Stimulated activated CD4-positive, alpha-beta T cell treated with anti-CD3 and anti-CD28 coated beads, Interleukin-1b, Interleukin-23, amount 100 ng/mL, for 4 hours (primary cell): ENCODE measurements at regions not wholly inside any gene's neighbourhood (a gene's known extent, or its start where the extent isn't known, plus 50 kb on each side); places are given as distances from the start of the nearest gene placed in this dataset.

Experiments
- DNase-seq, 2 donors: peaks; one replicate each; pipeline ENCODE4 v3.0.0-alpha.2; 2020; ENCODE audit warnings: low read depth in 2 of 2

DNA sequence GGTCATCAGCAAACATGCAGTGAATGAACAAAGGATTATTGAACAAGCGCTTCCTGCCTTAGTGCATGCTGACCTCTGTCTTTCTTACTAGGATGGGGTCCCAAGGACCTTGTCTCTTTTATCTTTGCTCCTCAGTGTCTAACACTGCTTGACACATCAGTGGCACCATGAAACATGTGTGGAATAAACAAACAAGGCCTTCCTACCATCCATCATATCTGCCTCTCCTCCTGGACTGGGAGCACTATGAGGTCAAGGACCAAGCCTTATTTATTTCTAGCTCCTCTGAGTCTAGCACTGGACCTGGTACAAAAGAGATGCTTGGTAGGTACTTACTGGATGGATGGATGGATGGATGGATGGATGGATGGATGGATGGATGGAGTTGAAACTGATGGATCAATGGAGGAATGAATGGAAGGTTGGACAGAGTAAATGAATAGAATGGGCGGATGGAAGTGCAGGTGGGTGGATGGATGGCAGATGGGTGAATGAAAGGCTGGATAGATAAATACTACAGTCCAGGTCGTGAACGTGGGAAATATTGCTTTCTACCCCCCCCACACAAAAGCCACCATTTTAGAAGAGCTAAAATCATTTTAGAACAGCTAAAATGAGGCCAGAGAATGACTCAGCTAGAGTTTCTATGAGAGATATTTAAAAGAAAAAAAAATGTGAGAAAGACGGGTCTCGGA, 104.1 kb upstream of the PTPN1 start:
- no peak for DNase-seq

DNA sequence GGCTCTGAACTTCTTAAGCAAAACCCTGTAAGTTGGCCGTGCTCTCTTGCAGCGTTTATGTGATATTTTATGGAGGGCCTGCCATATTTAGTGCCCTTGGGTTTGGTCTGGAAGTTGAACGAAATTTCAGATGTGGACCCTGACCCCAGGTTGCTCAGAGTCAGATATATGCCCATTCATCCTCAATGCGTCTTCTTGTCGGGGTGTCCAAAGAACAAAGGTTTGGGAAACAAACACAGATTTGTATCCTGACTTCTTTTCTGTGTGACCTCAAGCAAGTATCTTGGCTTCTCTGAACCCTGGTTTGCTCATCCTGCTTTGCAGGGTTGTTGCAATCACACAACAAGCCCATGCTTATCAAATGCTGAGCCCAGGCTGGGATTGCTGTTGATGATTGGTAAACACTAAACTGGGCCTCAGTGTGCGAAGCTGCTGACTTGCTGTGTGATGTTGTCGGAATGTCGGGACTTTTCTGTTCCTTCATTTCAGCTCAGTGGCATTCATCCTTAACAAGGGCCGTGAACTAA, 103.5 kb upstream of the PTPN1 start:
- DNase-seq = no peak

DNA sequence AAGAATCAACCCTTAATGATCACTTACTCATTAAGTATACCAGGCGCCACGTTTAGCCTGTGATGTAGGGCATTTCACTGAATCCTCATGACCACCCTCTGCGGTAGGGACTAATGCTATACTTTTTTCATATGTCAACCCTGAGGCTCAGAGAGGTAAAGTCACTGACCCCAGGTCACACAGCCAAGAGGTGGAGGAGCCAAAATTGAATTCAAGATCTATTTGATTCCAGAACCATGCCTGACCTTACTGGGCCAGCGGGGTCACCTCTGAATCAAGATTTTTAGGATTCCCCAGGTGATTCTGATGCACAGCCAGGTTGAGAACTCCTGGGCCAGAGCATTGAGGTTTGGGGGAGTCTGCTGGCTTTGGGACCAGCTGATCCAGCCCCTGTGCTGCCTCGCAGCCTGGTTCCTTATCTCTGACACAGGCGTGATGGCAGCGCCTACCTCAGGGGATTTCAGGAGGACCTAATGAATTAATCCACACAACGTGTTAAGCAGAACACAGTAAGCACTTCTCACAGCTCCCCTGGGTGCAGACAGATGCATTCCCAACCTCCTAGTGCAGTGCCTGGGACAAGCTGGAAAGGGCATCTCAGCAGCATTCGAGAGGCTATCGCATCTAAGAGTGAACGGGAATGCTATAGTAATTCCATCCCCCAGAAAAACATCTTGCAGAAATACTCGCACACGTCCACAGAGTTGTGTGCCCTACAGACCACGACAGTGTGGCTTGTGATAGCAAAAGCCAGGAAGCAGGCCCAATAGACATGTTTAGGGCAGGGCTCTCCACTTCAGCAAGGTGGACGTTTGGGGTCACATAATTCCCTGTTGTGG, 101.4 kb upstream of the PTPN1 start:
- DNase-seq = no peak

DNA sequence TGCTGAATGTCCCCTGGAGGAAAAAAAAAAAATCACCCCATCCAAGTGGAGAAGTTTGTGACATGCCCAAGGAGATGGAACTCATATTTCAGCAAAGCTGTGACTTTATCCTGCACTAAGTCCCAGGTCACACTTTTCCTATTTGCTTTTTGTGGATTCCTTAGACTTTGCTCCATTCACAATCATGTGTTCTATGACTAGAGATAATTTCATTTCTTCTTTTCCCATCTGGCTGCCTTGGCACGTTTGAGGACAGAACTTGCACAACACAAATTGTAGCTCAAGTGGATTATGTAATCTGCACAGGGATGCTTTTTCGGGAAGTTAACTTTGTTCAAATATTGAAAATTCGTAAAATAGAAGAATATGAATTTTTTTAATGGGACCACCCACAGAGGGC, 100.7 kb upstream of the PTPN1 start:
- no peak for DNase-seq

DNA sequence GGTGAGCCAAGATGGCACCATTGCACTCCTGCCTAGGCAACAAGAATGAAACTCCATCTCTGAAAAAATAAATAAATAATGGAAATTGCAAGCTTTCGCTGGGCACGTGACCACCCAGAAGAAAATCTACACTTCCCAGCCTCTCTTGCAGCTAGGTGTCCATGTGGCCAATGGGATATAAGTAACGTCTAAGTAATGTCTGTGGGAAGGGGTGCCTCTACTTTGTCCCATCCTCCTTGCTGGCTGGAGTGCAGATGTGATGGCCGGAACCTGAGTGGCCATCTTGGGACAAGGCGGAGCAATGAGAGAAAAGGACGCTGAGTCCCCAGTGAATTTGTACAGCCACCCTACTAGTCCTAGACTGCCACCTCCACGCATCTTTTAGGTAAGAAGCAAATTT, 99.8 kb upstream of the PTPN1 start:
- DNase-seq = no peak

DNA sequence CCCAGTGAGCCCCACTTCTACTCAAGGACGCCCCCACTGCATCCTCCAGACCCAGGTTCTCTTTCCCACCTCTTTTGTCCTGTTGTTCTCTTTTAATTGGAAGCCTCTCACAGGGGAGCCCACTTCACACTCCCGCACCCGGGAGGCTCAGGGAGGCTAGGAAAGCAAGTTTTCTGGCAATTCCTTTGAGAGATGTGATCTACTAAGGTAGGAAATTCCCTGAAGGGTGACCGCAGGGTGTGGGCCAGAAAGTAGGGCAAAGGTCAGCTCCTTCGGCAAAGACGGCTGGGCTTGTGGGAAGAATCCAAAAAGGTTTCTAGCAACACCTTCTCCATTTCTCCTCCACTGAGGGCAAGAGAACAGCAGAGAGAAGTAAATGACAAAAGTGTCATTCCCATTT, 98.1 kb upstream of the PTPN1 start:
- DNase-seq = no peak

DNA sequence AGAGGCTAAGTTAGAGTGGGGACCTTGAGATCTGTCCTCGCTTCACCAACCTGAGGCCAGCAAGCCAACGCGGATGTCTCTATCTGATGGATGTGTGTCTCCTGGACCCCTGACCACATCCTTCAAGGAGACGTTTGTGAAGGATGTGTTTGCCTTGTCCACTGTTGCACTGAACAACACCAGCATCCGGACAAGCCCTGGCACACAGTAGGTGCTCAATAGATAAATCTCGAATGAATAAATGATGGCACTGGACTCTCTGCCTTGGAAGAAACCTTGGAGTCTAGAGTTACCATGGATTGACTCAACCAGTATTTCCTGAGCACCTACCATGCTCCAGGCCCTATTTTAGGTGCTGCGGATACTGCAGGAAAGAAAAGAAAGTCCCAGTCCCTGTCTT, 97.7 kb upstream of the PTPN1 start:
- no peak for DNase-seq

DNA sequence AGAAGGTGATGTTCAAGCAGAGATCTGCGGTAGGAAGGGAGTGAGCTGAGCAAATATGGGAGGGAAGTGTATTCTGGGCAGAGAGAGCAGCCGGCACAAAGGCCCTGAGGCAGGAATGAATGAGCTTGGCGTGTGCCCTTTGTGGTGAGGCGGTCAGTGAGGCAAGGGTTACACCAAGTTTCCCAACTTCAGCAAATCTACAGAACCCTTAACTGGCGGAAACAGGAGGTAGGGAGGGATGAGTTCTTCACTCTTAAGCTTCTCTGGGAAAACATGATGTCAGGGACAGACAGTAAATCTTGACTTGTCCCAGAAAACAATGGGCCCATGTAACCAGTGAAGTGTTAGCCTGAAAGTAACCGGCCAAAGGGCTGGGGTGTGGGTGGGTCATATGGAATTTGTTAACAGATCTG, 97.1 kb upstream of the PTPN1 start:
- no peak for DNase-seq

DNA sequence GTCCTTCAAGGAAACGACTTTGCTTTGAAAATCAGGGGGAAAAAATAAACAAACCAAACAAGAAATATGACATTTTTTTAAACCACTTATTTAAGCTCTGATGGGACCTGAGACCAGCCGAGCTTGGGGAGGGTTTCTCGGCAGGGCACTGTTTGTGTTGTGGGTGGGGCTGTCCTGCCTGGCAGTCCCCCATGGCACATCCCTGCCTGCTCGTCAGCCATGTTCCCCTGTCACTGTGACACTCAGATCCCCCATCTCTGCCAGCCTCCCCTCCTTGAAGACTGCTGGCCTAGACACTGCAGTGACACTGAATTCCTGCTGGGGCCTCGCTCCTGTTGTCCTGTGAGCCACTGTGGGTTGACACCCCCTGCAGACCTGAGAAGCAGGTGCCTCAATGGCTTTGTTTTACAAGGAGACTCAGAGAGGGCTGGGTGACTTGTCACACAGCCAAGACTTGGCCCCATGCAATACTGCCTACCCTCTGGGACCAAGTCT, 95.1 kb upstream of the PTPN1 start:
- no peak for DNase-seq

DNA sequence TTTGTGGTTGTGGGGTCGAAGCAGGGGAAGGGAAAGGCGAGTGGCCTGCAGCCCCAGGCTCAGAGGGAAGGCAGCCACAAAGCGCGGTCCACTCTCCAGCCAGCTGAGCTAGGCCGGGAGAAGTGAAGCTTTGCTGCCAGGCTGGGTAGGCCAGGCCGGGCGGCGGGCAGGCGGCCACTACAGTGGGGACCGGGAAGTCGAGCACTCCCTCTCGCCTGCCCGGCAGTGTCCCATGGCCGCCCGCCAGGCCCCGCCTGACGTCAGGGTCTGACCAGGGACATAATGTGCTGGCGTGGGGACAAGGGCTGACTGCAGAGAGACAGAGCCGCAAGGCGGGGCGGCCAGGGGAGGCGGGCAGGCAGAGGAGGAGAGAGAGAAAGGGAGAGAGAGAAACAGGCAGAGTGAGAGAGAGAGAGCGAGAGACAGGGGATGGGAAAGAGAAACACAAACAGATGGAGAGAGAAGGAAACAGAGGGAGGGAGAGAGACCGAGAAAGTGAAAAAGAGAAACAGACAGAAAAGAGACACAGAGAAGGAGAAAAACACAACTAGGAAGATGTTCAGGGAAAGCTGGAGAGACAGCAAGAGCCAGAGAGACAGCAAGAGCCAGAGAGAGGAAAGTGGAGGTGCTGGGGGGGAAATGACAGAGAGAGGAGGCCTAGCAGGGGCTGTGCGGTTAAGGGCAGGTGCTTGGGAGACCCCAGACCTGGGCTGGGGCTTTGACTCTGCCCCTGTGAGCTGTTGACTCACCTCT, 94.5 kb upstream of the PTPN1 start:
- no peak for DNase-seq

DNA sequence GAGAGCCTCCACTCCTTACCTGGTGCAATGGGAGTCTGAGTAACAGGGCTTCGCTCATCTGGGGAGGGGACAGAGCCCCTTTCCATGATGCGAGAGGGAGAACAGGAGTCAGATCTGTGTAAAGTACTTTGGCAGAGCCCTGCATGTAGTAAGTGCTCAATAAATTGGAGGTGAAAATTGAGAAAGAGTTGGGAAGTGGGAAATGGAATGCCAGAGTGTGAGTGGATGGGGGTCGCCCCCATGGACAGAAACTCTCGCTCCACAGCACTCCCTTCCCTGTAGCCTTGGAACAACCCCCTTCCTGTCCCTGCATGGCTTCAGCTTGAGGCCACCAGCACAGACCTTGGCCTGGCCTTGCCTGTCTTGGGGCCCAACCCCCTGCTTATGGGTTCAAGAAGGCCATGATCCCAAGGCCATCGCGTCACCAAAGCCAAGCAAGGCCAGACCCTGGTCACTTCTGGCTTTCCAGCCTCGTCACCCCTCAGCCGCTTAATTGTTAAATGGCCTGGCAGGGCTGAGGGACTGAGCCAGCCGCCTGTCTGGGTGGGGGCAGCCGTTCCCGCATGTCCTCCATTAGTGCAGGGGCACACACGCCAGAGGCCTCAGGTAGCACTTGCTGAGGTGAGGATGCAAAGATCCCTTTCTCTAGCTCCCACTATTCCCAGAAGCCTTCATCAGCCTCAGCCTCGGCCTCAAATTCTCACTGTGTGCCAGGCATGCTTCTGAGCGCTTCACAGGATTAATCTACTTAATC, 93.7 kb upstream of the PTPN1 start:
- no peak for DNase-seq

DNA sequence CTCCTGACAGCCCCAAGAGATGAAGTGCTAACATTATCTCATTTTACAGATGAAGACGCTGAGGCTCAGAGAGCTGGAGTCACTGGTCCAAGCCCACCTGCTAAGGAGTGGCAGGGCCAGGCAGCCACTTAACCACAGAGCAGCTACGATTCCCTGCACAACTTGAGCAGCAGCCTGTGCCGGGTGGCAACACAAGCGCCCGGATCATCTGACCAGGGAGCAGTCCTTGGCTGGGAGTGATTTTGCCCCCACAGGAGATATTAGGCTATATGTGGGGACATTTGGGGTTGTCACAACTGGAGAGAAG, 93.2 kb upstream of the PTPN1 start:
- no peak for DNase-seq

DNA sequence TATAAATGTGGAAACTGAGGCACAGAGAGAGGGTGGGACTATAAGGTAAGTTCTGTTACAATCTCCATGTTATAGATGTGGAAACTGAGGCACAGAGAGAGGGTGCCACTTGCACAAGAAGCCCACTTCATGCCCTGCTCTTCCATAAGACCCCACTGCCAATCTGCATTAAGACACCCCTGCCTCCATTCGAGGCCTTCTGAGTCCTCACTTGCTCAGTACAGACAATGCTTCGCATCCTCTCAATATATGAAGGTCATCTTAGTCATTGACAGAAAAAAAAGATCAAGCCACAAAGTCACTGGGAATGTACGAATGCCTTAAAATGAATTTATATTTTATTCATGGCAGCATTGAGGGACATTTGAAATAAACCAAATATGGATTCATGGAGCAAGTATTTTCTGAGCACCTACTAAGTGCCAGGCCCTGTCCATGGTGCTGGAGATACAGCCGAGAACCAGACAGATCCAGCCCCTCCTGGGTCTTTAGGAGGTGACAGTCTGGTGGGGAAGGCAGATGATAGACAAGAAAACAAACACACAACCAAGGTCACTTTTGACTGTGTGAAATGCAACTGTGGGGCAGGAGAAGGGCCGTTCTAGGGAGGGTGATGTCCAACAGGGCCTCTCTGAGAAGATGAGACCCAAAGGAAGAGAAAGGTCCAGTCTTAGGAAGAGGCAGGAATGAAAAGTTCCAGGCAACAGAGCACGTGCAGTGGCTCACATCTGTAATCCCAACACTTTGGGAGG, 92.5 kb upstream of the PTPN1 start:
- DNase-seq = no peak

DNA sequence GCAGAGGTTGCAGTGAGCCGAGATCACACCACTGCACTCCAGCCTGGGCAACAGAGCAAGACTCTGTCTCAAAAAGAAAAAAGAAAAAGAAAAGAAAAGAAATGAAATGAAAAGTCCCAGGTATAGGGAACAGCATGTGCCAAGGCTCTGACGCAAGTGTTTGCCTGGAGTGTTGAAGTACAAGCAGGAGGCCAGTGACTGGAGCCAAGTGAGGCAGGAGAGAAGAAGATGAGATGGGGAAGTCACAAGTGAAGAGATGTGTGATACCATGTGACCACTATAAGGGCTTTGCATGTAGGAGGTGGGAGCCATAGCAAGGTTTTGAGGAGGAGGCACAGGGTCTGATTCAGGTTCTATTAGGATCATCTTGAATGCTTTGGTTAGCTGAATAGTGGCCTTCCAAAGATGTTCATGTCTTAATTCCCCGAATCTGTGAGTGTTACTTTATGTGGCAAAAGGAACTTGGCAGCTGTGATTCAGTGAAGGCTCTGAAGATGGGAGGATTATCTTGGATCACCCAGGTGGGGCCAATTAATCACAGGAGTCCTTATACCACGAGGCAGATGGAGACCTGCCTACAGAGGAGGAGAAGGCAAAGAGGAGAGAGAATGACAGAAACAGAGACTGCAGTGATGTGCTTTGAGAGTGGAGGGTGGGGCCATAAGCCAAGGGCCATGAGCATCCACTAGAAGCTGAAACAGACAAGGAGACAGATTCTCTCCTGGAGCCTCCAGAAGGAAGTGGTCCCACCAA, 91.1 kb upstream of the PTPN1 start:
- DNase-seq = no peak

DNA sequence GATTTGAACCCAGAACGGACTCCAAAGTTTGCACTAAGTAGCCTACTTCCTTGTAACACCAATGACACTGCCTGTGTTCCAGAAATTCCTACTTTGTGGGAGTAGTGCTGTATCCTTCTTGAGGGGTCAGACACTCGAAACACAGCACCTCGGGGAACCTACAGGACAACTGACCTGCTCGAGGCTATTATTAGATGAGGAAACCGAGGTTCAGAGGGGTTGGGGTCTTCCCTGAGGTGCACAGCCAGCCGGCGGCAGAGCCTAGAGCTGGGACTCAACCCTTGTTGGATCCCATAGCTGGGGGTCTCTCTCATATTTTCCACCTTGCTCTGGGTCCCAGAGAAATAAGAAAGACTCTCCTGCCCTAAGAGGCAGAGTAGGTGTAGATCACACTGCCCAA, 89.8 kb upstream of the PTPN1 start:
- no peak for DNase-seq

DNA sequence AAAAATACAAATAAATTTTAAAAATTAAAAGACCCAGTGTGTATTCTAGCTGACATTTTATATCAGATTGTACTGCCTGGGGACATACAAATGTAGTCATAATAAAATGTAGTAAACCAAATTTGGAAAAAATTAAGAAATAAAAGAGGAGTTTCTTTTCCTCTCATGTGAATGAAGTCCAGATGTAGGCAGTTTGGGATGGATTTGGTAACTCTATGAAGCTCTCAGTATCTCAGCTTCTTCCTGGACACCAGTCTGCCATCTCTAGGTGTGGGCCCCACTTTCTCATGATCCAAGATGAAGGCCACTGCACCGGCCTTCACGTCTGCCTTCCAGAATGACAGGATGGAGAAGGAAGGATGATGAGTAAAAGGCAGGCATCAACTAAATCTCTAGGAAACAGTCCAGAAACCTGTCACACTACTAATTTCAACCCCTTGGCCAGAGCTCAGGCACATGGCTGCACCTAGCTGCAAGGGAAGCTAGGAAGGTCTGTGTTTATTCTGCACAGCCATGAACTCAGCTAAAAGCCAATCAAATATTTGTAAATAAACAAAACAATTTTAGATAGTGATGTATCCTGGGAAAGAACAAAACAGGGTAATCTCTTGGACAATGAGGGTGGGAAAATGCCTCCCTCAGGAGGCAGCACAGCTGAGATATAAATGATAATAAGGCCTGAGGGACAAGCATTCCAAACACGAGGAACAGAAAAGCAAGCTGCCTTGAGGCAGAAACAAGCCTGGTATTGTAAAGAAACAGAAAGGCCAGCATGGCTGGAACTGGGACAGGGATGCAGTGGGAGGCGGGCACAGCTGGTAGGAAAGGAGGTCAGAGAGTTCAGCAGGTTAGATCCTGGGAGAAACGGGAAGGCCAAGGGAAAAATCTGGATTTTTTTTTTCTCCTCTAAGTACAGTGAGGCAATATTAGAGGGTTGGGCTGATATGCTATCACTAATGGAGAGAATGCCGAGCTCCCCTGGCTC, 88.5 kb upstream of the PTPN1 start:
- DNase-seq = no peak

DNA sequence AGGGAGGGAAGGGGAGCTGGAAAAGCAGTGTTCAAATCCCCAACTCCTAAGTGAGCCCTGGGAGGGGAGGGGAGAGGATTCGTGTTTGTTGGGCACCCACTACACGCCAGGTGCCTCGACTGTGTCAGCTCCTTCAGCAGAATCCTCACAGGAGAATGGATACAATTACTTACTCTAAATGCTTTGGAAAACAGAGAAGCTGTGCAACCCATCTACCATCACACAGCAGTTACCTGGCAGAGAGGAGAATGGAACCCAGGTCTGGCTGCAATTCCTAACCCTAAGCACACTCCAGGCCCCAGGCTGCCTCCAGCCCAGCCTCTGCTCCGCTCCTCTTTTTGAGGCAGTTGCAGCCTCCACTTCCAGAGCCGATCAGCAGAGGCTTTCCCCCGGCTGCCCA, 86.4 kb upstream of the PTPN1 start:
- DNase-seq = no peak

DNA sequence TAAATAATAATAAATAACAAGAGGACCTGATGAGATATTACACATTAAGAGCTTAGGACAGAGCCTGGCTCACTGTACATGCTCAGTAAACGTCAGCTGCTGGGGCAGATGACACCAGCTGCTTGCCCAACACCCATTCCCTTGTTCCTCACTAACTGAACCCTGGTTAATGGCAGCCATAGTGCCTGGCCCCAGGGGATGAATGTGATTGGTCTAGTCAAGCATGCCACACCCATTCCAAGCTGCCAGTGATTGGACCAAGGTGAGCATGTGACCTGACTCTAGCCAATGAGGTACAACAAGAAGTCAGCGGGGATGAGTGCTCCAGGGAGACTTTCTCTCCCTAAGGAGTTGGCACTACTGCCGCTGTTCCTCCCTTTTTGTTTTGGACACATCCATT, 85.1 kb upstream of the PTPN1 start:
- no peak for DNase-seq
